ENCODE measurements at regions not wholly inside any gene's neighbourhood (a gene's known extent, or its start where the extent isn't known, plus 50 kb on each side); places are given as distances from the start of the nearest gene placed in this dataset.

GRCh38 chr15:46670258-46670657 is 1035.4 kb downstream of the SQOR start:
- TF ChIP-seq POLR2AphosphoS5 (IDR thresholded peaks at IDR 0.05; ENCODE audit: low read depth, low read length) (no peak), TAF1 (IDR thresholded peaks at IDR 0.05; ENCODE audit: borderline replicate concordance, insufficient read depth, low read length) (no peak), REST (IDR thresholded peaks at IDR 0.05; ENCODE audit: insufficient read depth in 1 of 2, low read depth in 2 of 2, low read length in 2 of 2) (no peak)
